ENCODE measurements at regions not wholly inside any gene's neighbourhood (a gene's known extent, or its start where the extent isn't known, plus 50 kb on each side); places are given as distances from the start of the nearest gene placed in this dataset.
"Not testable (repeated sequence)": the region's sequence is repeated elsewhere in the genome, so short reads cannot be mapped to it uniquely, and the experiment has no call there.

DNA sequence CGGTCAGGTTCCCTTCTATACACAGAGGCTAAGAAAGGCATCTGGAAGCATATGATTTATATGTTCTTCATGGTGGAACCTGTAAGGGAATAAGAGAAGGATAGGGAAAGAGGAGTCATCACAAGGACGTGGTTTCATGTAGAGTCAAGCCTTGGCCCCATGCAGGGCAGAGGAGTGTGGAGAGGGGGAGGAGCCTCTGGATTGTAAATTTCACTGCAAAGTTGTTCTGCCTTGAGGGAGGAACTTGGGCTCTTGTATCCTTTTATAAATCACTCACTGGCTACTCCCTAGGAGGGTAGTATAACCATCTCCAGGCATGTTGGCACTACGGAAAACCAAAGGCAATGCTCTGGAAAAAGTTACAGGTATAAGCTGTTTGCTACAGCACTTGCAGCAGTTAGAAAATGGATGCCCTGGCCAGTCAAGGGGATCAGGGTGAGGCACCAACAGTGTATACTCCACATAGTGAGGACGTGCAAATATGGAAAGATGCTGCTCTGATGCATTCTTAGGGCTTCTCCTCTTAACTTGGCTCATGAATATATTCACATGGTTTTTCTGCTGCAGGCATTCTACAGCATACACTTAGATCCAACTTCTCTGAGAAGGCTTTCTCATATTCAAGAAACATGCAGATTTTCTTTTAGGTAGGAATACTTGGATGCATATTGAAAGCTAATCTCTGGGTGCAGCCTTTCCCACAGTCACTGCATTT lies 60.3 kb upstream of the ZNF81 start:
- Mint-ChIP-seq H3K4me3 (no peak overlapping the region), H3K36me3 (ENCODE audit: low read depth) (no peaks in the 10 kb centered on the region), H3K27ac (no peak overlapping the region), H3K9me3 (no peaks in the 10 kb centered on the region), H3K27me3 (peaks cover 8% of the 10 kb centered on the region), H3K4me1 (no peaks in the 10 kb centered on the region)
- ATAC-seq (replicated peaks), result no peak

DNA sequence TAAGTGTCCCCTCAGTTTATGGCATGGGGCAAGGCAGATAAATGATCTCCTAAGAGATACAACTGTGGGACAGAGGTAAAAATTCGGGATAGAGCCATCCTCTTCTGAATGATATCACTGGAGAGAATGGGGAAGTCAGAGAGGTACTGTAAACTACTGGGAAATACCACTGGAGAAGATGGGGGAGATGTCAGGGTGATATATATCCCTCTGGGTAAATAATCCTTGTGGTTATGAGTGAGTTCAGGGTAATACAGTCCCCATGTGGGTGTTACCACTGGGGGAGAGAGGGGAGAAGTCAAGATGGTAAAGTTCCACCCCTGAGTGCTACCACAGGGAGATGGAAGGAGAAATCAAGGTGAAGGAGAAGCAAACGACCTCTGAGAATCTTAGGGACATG lies 63.9 kb upstream of the ZNF81 start:
- Mint-ChIP-seq H3K27me3 (peaks cover 10% of the 10 kb centered on the region), H3K9me3 (peaks cover 5% of the 10 kb centered on the region), H3K27ac (no peak overlapping the region), H3K4me1 (no peaks in the 10 kb centered on the region), H3K36me3 (ENCODE audit: low read depth) (no peaks in the 10 kb centered on the region), H3K4me3 (no peak overlapping the region)
- no peak for ATAC-seq (replicated peaks)

DNA sequence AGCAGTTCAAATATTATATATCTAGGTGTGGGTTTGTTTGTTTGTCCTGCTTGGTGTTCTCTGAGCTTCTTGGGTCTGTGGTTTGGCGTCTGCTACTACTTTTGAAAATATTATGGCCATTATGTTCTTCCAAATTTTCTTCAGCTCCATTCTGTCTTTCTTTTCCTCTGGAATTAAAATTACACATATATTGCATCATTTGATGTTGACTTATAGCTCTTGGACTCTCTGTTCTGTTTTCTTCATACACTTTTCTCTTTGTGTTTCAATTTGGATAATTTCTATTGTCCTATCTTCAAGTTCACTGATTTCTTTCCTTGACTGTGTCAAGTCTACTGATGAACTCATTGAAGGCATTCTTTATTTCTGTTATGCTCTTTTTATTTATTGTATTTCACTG lies 65.2 kb upstream of the ZNF81 start:
- H3K4me1 Mint-ChIP-seq, result no peaks in the 10 kb centered on the region
- no peak for ATAC-seq (replicated peaks)

DNA sequence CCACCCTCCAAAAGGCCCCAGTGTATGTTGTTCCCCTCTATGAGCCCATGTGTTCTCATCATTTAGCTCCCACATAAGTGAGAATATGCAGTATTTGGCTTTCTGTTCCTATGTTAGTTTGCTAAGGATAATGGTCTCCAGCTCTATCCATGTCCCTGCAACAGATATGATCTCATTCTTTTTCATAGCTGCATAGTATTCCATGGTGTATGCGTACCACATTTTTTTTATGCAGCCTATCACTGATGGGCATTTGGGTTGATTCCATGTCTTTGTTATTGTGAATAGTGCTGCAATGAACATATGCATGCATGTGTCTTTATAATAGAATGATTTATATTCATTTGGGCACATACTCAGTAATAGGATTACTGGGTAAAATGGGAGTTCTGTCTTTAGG lies 73.9 kb upstream of the ZNF81 start:
- H3K27ac Mint-ChIP-seq; H3K4me3 Mint-ChIP-seq; H3K27me3 Mint-ChIP-seq; H3K36me3 Mint-ChIP-seq (ENCODE audit: low read depth); H3K9me3 Mint-ChIP-seq; H3K4me1 Mint-ChIP-seq; ATAC-seq (replicated peaks): not testable (repeated sequence)

More for the DNA sequence above, 65.2 kb upstream of the ZNF81 start:
- no peaks in the 10 kb centered on the region for H3K36me3 Mint-ChIP-seq (ENCODE audit: low read depth)
- no peak overlapping the region for H3K4me3 Mint-ChIP-seq
- H3K9me3 Mint-ChIP-seq, result peaks cover 5% of the 10 kb centered on the region
- no peak overlapping the region for H3K27ac Mint-ChIP-seq
- H3K27me3 Mint-ChIP-seq, result peaks cover 10% of the 10 kb centered on the region

DNA sequence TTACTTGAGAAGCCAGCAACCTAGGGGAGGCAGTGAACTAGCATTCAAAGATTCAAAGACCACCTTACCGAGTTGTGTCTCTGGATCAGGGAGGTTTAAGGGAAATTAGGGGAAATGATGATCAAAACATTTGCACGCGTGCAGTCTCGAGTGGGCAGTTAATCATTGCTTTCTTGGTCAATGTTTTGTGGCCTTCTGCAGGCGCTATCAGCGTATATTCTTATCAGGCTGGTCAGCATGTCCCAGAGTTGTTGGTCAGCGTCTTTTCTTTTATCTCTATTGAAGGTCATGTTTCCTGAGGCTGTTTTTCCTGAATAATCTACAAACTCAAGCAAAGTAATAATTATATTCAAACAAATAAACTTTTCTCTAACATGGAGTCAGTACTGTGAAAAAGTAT lies 84.0 kb upstream of the ZNF81 start:
- H3K4me1 Mint-ChIP-seq, result no peaks in the 10 kb centered on the region
- no peak for ATAC-seq (replicated peaks)
- no peak overlapping the region for H3K4me3 Mint-ChIP-seq
- H3K27me3 Mint-ChIP-seq, result peaks cover 8% of the 10 kb centered on the region
- no peaks in the 10 kb centered on the region for H3K36me3 Mint-ChIP-seq (ENCODE audit: low read depth)
- H3K9me3 Mint-ChIP-seq, result no peaks in the 10 kb centered on the region
- H3K27ac Mint-ChIP-seq, result no peak overlapping the region

DNA sequence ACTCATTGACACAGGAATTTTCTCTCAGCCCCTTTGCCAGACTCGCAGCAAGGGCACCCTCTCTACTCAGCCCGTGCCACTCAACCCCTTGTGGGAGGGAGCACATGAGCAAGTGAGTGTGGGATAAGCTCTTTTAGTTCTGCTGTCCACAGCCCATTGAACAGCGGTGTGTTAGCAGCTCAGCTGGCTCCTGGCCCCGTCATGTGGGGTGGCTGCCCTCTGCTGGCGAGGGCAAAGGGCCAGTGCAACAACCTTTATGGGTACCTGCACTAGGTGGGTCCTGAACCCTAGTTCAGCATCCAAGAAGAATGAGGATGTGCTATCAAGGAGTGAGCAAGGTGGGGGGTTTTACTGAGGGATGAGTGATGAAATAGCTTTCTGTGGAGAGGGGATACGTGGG lies 85.0 kb upstream of the ZNF81 start:
- Mint-ChIP-seq H3K9me3 (no peaks in the 10 kb centered on the region), H3K27ac (no peak overlapping the region), H3K36me3 (ENCODE audit: low read depth) (no peaks in the 10 kb centered on the region), H3K27me3 (peaks cover 12% of the 10 kb centered on the region), H3K4me1 (no peaks in the 10 kb centered on the region), H3K4me3 (no peak overlapping the region)
- peak; percentile 34 for ATAC-seq (replicated peaks)

DNA sequence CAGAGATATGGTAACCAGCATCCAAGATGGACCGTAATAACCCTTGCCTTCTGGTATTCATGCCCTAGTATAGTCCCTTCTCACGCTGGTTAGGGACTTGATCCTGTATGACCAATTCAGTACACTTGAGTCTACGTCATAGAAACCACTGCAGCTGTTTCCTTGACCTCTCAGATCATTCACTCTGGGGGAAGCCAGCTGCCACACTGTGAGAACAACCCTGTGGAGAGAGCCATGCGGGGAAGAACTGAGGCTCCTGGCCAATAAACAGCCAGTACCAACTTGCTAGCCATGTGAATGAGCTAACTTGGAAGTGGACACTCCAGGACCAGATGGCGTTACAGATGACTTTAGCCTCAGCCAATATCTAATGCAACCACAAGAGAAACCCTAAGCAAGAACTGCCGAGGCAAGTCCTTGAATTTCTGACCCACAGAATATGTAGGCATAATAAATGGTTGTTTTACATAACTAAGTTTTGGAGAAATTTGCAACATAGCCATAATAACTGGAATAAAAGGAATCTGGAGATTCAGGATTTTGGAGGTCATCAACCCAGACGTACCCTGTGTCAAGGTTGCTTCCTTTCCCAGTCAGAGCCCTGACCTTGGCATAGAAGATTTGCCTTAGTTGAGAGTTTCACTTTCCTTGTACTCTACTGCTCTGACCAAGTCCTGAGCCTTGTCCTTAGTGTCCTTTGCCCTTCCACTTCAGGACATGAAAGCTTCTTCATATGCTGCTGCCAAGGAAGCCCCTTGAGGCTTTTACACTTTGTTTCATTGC lies 87.3 kb upstream of the ZNF81 start:
- Mint-ChIP-seq H3K4me1 (no peaks in the 10 kb centered on the region), H3K27me3 (peaks cover 5% of the 10 kb centered on the region), H3K27ac (no peak overlapping the region), H3K4me3 (no peak overlapping the region), H3K9me3 (no peaks in the 10 kb centered on the region), H3K36me3 (ENCODE audit: low read depth) (no peaks in the 10 kb centered on the region)
- no peak for ATAC-seq (replicated peaks)

DNA sequence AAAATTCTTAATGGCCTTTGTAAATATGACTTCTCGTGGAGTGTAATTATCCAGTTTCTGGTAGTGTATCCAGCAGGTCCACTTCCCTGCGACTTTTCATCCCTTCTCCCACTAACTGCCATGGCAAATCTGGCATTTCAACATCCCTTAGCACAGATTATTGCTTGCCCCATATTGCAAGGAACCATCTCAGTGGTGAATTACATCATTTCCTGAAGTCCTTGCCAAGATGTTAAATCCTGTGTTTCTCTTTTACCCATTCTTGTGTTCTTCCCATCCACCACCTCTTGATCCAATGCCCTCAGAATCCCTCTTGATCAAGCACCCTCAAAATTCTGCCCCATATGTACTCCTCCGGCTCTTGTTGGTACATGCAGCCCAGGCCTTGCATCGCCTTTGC lies 88.1 kb upstream of the ZNF81 start:
- Mint-ChIP-seq H3K4me3 (no peak overlapping the region), H3K4me1 (no peaks in the 10 kb centered on the region), H3K27me3 (peaks cover 5% of the 10 kb centered on the region), H3K9me3 (no peaks in the 10 kb centered on the region), H3K36me3 (ENCODE audit: low read depth) (no peaks in the 10 kb centered on the region), H3K27ac (no peak overlapping the region)
- no peak for ATAC-seq (replicated peaks)

DNA sequence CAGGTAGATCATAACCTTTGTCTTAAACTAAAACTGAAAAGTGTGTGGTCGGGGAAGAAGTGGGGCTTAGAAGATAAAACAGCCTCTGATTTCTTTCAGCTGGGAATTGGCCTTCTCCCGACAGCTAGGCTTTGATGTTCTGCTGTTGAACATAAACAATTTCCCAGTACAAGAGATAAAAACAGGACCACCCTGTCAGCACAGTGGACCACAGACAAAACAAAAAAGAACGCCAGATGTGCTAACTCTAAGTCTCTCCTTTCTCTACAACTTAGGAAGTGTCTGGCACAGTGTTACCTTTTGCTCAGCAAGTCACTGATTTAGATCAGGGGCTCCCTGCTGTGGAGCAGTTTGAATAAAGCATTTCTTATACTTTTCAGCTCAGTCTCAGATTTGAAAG lies 87.5 kb upstream of the UXT start:
- Mint-ChIP-seq H3K4me3 (no peak overlapping the region), H3K4me1 (no peaks in the 10 kb centered on the region), H3K9me3 (no peaks in the 10 kb centered on the region), H3K36me3 (ENCODE audit: low read depth) (no peaks in the 10 kb centered on the region), H3K27me3 (peaks cover 5% of the 10 kb centered on the region), H3K27ac (no peak overlapping the region)
- no peak for ATAC-seq (replicated peaks)

DNA sequence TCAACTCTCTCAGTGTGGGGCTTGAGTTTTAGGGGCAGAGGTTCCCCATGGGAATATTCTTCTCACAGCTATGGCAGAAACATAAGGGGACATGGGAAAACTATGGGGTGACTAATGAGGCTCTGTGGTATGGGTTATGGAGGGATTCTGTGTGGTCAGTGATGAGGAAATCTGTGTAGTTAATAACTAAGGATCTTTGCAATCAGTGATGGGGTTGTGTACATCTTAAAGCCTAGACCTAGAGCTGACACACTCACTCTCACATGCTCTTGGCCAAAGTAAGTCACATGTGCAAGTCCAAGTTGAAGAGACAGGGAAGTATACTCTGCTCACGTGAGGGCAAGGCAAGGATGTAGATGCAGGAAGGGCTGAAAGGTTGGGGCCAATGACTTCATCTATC lies 86.4 kb upstream of the UXT start:
- Mint-ChIP-seq H3K4me3 (no peak overlapping the region), H3K9me3 (no peaks in the 10 kb centered on the region), H3K4me1 (no peaks in the 10 kb centered on the region), H3K27ac (no peak overlapping the region), H3K36me3 (ENCODE audit: low read depth) (no peaks in the 10 kb centered on the region), H3K27me3 (peaks cover 5% of the 10 kb centered on the region)
- no peak for ATAC-seq (replicated peaks)

DNA sequence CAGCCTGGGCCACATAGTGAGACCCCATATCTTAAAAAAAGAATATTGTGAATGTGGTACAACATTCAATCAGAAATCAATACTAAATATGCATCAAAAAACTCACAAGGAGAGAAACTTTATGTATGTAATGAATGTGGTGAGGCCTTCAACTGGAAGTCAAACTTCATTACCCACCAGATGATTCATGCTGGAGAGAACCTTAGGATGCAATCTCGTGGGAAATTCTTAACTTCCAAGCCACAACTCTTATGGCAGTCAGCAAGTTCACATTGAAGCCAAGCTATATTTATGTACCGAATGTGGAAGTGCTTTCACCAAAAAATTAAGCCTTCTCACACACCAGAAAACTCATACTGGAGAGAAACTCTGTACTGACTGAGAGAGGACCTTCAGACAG lies 84.5 kb upstream of the UXT start:
- H3K27ac Mint-ChIP-seq, result no peak overlapping the region
- H3K4me1 Mint-ChIP-seq, result no peaks in the 10 kb centered on the region
- ATAC-seq (replicated peaks), result no peak
- H3K36me3 Mint-ChIP-seq (ENCODE audit: low read depth), result no peaks in the 10 kb centered on the region
- H3K27me3 Mint-ChIP-seq, result peaks cover 5% of the 10 kb centered on the region
- no peaks in the 10 kb centered on the region for H3K9me3 Mint-ChIP-seq
- H3K4me3 Mint-ChIP-seq, result no peak overlapping the region

DNA sequence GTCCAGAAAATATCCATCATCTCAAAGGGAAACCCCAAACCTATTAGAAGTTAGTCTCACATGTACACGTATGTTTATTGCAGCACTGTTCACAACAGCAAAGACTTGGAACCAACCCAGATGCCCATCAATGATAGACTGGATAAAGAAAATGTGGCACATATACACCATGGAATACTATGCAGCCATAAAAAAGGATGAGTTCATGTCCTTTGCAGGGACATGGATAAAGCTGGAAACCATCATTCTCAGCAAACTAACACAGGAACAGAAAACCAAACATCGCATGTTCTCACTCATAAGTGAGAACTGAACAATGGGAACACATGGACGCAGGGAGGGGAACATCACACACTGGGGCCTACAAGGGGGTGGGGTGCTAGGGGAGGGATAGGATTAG lies 79.9 kb upstream of the UXT start:
- not testable (repeated sequence) for ATAC-seq (replicated peaks)

DNA sequence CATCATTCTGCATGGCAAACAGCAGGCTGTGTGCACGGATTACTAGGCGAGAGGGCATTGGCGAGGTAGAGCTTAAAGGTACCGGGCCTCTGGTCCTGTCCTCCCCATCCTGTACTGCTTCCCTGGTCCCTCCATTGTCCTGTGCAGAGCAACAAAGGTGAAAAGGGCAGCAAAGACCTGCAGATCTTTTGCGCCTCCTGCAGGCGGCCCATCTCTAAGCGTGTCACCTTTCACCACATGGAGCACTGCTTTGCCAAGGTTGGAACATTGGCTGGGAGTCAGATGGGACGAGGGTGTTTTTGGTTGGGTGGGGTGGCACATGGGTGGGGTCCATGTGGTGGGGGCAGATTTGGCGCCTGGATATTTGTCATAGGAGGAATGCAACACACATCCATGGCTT lies 64.7 kb upstream of the UXT start:
- Mint-ChIP-seq H3K4me1 (no peaks in the 10 kb centered on the region), H3K9me3 (no peaks in the 10 kb centered on the region), H3K27ac (no peak overlapping the region), H3K36me3 (ENCODE audit: low read depth) (no peaks in the 10 kb centered on the region), H3K4me3 (no peak overlapping the region), H3K27me3 (peaks cover 5% of the 10 kb centered on the region)
- peak; percentile 50 for ATAC-seq (replicated peaks)

More for the DNA sequence above, 79.9 kb upstream of the UXT start:
- not testable (repeated sequence) for H3K9me3 Mint-ChIP-seq; H3K27ac Mint-ChIP-seq; H3K4me3 Mint-ChIP-seq; H3K27me3 Mint-ChIP-seq; H3K4me1 Mint-ChIP-seq; H3K36me3 Mint-ChIP-seq (ENCODE audit: low read depth)

DNA sequence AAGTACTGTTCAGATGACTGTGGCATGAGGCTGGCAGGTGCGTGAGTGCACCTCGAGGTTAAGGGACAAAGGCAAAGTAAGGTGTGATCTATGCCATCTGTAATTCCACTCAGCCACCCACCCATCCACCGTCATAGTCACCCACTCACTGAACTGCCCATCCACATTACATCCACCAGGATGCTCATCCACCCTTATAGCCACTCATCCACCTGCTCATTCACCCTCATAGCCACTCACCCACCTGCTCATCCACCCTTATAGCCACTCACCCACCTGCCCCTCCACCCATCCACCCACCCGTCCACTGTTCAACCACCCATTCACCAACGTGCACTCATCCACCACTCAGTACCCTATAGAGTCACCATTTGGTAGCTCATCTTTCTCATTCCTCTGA lies 64.1 kb upstream of the UXT start:
- ATAC-seq (replicated peaks), result no peak
- Mint-ChIP-seq H3K27me3 (peaks cover 5% of the 10 kb centered on the region), H3K36me3 (ENCODE audit: low read depth) (no peaks in the 10 kb centered on the region), H3K27ac (no peak overlapping the region), H3K9me3 (no peaks in the 10 kb centered on the region), H3K4me3 (no peak overlapping the region), H3K4me1 (no peaks in the 10 kb centered on the region)

DNA sequence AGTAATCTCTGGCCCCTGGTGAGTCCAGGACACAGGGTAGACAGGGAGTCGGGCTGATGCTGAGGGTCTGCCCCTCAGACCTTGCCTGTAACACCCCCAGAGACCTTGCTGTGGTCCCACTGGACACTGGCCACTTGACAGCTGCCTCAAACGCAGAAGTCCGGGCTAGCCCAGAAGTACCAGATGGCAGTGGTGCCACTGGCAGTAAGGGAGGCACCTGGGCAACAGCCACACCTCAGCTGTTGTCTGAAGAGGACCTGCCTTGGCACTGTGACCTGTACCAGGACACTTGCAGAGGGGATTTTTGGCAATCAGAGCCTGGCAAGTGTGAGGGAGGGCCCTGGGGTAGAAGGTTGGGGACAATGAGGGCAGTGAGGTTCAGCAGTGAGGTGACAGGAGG lies 63.3 kb upstream of the UXT start:
- H3K4me1 Mint-ChIP-seq, result no peaks in the 10 kb centered on the region
- peaks cover 5% of the 10 kb centered on the region for H3K27me3 Mint-ChIP-seq
- H3K4me3 Mint-ChIP-seq, result no peak overlapping the region
- no peaks in the 10 kb centered on the region for H3K36me3 Mint-ChIP-seq (ENCODE audit: low read depth)
- no peak for ATAC-seq (replicated peaks)
- no peak overlapping the region for H3K27ac Mint-ChIP-seq
- H3K9me3 Mint-ChIP-seq, result no peaks in the 10 kb centered on the region

Measured in activated T-helper 17 cell treated with anti-CD3 and anti-CD28 coated beads, Interleukin-2, amount 50 U/mL, for 72 hours (primary cell).